B cell (primary cell): ENCODE measurements at regions not wholly inside any gene's neighbourhood (a gene's known extent, or its start where the extent isn't known, plus 50 kb on each side); places are given as distances from the start of the nearest gene placed in this dataset.

Experiments
- EZH2 ChIP-seq: IDR thresholded peaks from 2 replicates; pipeline ENCODE4 v1.6.1; 2012; ENCODE audit warnings: borderline replicate concordance, low read depth, mild to moderate bottlenecking, moderate library complexity, low read length; ENCODE audit not compliant: insufficient read depth, poor library complexity, severe bottlenecking
- TF ChIP-seq, protein P1 (sequence below): fragments of 200-600 bp; IDR thresholded peaks from one replicate; pipeline ENCODE4 v1.8.0; 2022; ENCODE audit warnings: antibody characterized with exemption, mild to moderate bottlenecking

DNA sequence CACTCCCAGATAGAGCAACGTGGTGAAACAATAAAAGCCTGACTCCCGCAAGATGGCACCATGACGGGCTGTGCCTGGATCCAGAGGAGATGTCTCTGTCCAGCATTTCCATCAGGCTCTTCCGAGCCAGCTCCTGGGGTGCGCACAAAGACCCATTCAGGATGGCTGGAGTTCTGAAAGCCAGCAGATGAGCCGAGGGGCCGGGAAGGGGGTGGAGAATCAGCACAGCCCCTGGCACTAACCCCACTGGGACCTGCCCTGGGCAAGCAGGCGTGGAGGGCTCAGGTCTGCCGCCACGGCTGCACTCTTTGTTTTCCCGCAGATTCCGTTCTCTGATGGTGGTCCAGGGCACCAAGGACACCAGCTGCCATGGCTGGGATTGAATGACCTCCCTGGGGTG, 97.2 kb upstream of the BLID start:
- TF ChIP-seq, protein P1, sequence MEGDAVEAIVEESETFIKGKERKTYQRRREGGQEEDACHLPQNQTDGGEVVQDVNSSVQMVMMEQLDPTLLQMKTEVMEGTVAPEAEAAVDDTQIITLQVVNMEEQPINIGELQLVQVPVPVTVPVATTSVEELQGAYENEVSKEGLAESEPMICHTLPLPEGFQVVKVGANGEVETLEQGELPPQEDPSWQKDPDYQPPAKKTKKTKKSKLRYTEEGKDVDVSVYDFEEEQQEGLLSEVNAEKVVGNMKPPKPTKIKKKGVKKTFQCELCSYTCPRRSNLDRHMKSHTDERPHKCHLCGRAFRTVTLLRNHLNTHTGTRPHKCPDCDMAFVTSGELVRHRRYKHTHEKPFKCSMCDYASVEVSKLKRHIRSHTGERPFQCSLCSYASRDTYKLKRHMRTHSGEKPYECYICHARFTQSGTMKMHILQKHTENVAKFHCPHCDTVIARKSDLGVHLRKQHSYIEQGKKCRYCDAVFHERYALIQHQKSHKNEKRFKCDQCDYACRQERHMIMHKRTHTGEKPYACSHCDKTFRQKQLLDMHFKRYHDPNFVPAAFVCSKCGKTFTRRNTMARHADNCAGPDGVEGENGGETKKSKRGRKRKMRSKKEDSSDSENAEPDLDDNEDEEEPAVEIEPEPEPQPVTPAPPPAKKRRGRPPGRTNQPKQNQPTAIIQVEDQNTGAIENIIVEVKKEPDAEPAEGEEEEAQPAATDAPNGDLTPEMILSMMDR, result no peak
- TF ChIP-seq EZH2, result no peak
